GM12878 (cell line): ENCODE measurements at regions not wholly inside any gene's neighbourhood (a gene's known extent, or its start where the extent isn't known, plus 50 kb on each side); places are given as distances from the start of the nearest gene placed in this dataset.

Experiments
- ATAC-seq: fragments of 200-7000 bp; cut with Tn5 transposase; 3 replicates; pipeline ENCODE4 v1.9.1; 2020; ENCODE audit warnings: mild to moderate bottlenecking, moderate library complexity
- BruUV-seq: library from RNA; stranded (reverse); fragments of 400-500 nt; replicated peaks from 2 replicates; lab custom pipeline; 2021; lab: Mats Ljungman, UMichigan
- CTCF ChIA-PET: fragments of 300-600 bp; sonication (Branson Sonifier 250); formaldehyde crosslinking; extraction: SDS; loops from one replicate; lab custom pipeline; 2021; ENCODE audit warnings: inconsistent platforms; lab: Yijun Ruan, JAX
- POLR2A ChIA-PET: fragments of 350-600 bp; formaldehyde crosslinking; extraction: SDS; loops from one replicate; lab custom pipeline; 2021; ENCODE audit warnings: inconsistent platforms; lab: Charles Lee
- RAD21 ChIA-PET: fragments of 300-600 bp; sonication (Branson Sonifier 250); formaldehyde crosslinking; loops from one replicate; lab custom pipeline; 2023; ENCODE audit warnings: antibody characterized with exemption; ENCODE audit not compliant: unreplicated experiment; lab: Charles Lee
- SMC1A ChIA-PET: fragments of 300-600 bp; sonication (Branson Sonifier 250); formaldehyde crosslinking; loops from one replicate; lab custom pipeline; 2023; ENCODE audit not compliant: unreplicated experiment, uncharacterized antibody; lab: Charles Lee
- DNase-seq: peaks from one replicate; pipeline ENCODE4 v3.0.0-alpha.2; 2011; ENCODE audit warnings: low read depth, low spot score
- FAIRE-seq: peaks from 3 replicates; lab custom pipeline; 2011; peaks lifted over from hg19 to GRCh38; lab: Jason Lieb, UNC
- H2AFZ ChIP-seq: 2 replicates; pipeline ENCODE4 v1.6.0; 2011; ENCODE audit warnings: low read depth, low read length, control low read depth; ENCODE audit not compliant: control insufficient read depth
- H3K27ac ChIP-seq: 2 replicates; pipeline ENCODE4 v1.5.1; 2011; ENCODE audit warnings: control low read depth; ENCODE audit not compliant: control insufficient read depth, insufficient read depth
- H3K27me3 ChIP-seq, 2 experiments: replicated peaks in 1 of 2; 2 replicates each; pipeline versions ENCODE4 v1.6.0 to v1.6.1; 2011; ENCODE audit warnings: low read length in 1 of 2; ENCODE audit not compliant: control insufficient read depth in 2 of 2, insufficient read depth in 2 of 2
- H3K36me3 ChIP-seq, 2 experiments: 2 replicates each; pipeline ENCODE4 v1.5.1; 2011; ENCODE audit warnings: low read length in 1 of 2; ENCODE audit not compliant: control insufficient read depth in 2 of 2, insufficient read depth in 2 of 2
- H3K4me1 ChIP-seq: 2 replicates; pipeline ENCODE4 v1.6.1; 2011; ENCODE audit warnings: mild to moderate bottlenecking, low read length, moderate library complexity, mixed read lengths; ENCODE audit not compliant: control insufficient read depth, insufficient read depth
- H3K4me2 ChIP-seq: 2 replicates; pipeline ENCODE4 v1.6.0; 2011; ENCODE audit warnings: control low read depth; ENCODE audit not compliant: control insufficient read depth, insufficient read depth
- H3K4me3 ChIP-seq: fragments of 200-600 bp; sonication (generic); 2 replicates; pipeline ENCODE4 v1.5.1; 2016
- H3K79me2 ChIP-seq: 2 replicates; pipeline ENCODE4 v1.6.0; 2011; ENCODE audit warnings: low read length; ENCODE audit not compliant: control insufficient read depth, insufficient read depth
- H3K9ac ChIP-seq: 2 replicates; pipeline ENCODE4 v1.8.0; 2011; ENCODE audit warnings: low read length, control low read depth, mixed read lengths; ENCODE audit not compliant: control insufficient read depth, insufficient read depth
- H3K9me3 ChIP-seq: replicated peaks from 3 replicates; pipeline ENCODE4 v1.5.1; 2011; ENCODE audit warnings: mild to moderate bottlenecking, low read length; ENCODE audit not compliant: control insufficient read depth, insufficient read depth
- H4K20me1 ChIP-seq: 2 replicates; pipeline ENCODE4 v1.6.0; 2011; ENCODE audit not compliant: control insufficient read depth, insufficient read depth
- ATF7 ChIP-seq: fragments of 450-650 bp; IDR thresholded peaks from 2 replicates; pipeline ENCODE4 v1.6.1; 2016; ENCODE audit warnings: low read depth, mild to moderate bottlenecking
- BRCA1 ChIP-seq: IDR thresholded peaks from 2 replicates; pipeline ENCODE4 v1.6.1; 2011; ENCODE audit warnings: low read depth, low read length, improper control_type of control experiment
- E4F1 ChIP-seq: fragments of 450-650 bp; IDR thresholded peaks from 2 replicates; pipeline ENCODE4 v1.6.1; 2018; ENCODE audit warnings: borderline replicate concordance, mild to moderate bottlenecking; ENCODE audit not compliant: partially characterized antibody
- HDAC6 ChIP-seq: fragments of 200-600 bp; sonication (generic); IDR thresholded peaks from one replicate; pipeline ENCODE4 v1.8.0; 2017; ENCODE audit warnings: antibody characterized with exemption; ENCODE audit not compliant: unreplicated experiment
- NBN ChIP-seq: fragments of 450-650 bp; IDR thresholded peaks from 2 replicates; pipeline ENCODE4 v1.6.1; 2016
- NFXL1 ChIP-seq: fragments of 450-650 bp; IDR thresholded peaks from 2 replicates; pipeline ENCODE4 v1.6.1; 2017; ENCODE audit warnings: antibody characterized with exemption, mild to moderate bottlenecking, borderline replicate concordance
- NFYA ChIP-seq: IDR thresholded peaks from 2 replicates; pipeline ENCODE4 v1.6.1; 2011; ENCODE audit warnings: low read depth, mild to moderate bottlenecking, low read length, improper control_type of control experiment, borderline replicate concordance
- PBX3 ChIP-seq: IDR thresholded peaks from 2 replicates; pipeline ENCODE4 v1.6.1; 2011; ENCODE audit warnings: mild to moderate bottlenecking, low read depth, low read length, moderate library complexity; ENCODE audit not compliant: insufficient replicate concordance
- POU2F2 ChIP-seq: IDR thresholded peaks from 3 replicates; pipeline ENCODE4 v1.6.1; 2011; ENCODE audit warnings: low read depth, mild to moderate bottlenecking, low read length, borderline replicate concordance
- RB1 ChIP-seq: fragments of 450-650 bp; formaldehyde crosslinking; IDR thresholded peaks from 2 replicates; pipeline ENCODE4 v1.6.1; 2017; ENCODE audit warnings: mild to moderate bottlenecking, borderline replicate concordance
- RFX5 ChIP-seq: IDR thresholded peaks from 2 replicates; pipeline ENCODE4 v1.6.1; 2011; ENCODE audit warnings: low read depth, low read length, improper control_type of control experiment
- RUNX3 ChIP-seq: IDR thresholded peaks from 2 replicates; pipeline ENCODE4 v1.6.1; 2012; ENCODE audit warnings: low read length, inconsistent platforms
- SIN3A ChIP-seq: IDR thresholded peaks from 2 replicates; pipeline ENCODE4 v1.6.1; 2012; ENCODE audit warnings: low read depth, low read length, improper control_type of control experiment
- SMARCA5 ChIP-seq: fragments of 450-650 bp; IDR thresholded peaks from 2 replicates; pipeline ENCODE4 v1.6.1; 2017; ENCODE audit warnings: mild to moderate bottlenecking
- SRF ChIP-seq, 2 experiments: IDR thresholded peaks; 2 replicates each; pipeline ENCODE4 v1.6.1; 2011; ENCODE audit warnings: low read depth in 2 of 2, low read length in 2 of 2, mild to moderate bottlenecking in 1 of 2, moderate library complexity in 1 of 2
- STAT3 ChIP-seq: IDR thresholded peaks from 2 replicates; pipeline ENCODE4 v1.6.1; 2011; ENCODE audit warnings: low read depth, low read length, improper control_type of control experiment
- TARDBP ChIP-seq: IDR thresholded peaks from 2 replicates; pipeline ENCODE4 v1.6.1; 2016; ENCODE audit warnings: borderline replicate concordance
- TBL1XR1 ChIP-seq: IDR thresholded peaks from 2 replicates; pipeline ENCODE4 v1.6.1; 2012; ENCODE audit warnings: low read depth, low read length, improper control_type of control experiment
- YBX1 ChIP-seq: fragments of 450-650 bp; IDR thresholded peaks from 2 replicates; pipeline ENCODE4 v1.6.1; 2016; ENCODE audit warnings: antibody characterized with exemption
- WGBS: methylation state at CpG from one replicate; pipeline ENCODE4 v1.1.6; 2016; ENCODE audit warnings: low lambda C conversion rate; ENCODE audit not compliant: insufficient replicate concordance, insufficient coverage; ENCODE audit errors: missing lambda C conversion rate; 5-methylcytosine and 5-hydroxymethylcytosine counted together
- in situ Hi-C: fragments of 300-500 bp; cut with MboI; formaldehyde crosslinking; loops from 9 replicates; pipeline ENCODE4 v1.14.3; 2018; ENCODE audit warnings: mixed read lengths
- intact Hi-C: fragments of 100-400 bp; cut with micrococcal nuclease; formaldehyde crosslinking; loops from one replicate; pipeline ENCODE4 v1.14.2; 2022; ENCODE audit not compliant: unreplicated experiment

- WGBS: 92% methylated on average over 1 of the region's 1 CpG
- no peaks in the 10 kb centered on the region for H3K27me3 ChIP-seq
- H3K4me2 ChIP-seq: no peak overlapping the region
- ChIA-PET RAD21 (interaction anchor here (0.9 to 1.8 kb wide), 8 partner anchors 17 to 257 kb away, joined by 3 to 6 read pairs (median 4); no protein-coding TSS in a partner anchor), CTCF (interaction anchor here (1.2 kb wide), 1 partner anchor 14 kb away, joined by 4 read pairs; no protein-coding TSS in a partner anchor), SMC1A (interaction anchor here (1.0 to 7.5 kb wide), 7 partner anchors 14 to 64 kb away, joined by 3 to 52 read pairs (median 4); no protein-coding TSS in a partner anchor), POLR2A (interaction anchor here (1.2 to 1.8 kb wide), 2 partner anchors 68 to 77 kb away, joined by 3 to 4 read pairs; partner anchors contain the start of gene BTG1)
- peaks cover 5% of the 10 kb centered on the region; the same call in 2 of the 3 replicates for H3K9me3 ChIP-seq
- H4K20me1 ChIP-seq: no peaks in the 10 kb centered on the region
- in situ Hi-C loops: no loop called here
- H3K27ac ChIP-seq: no peak overlapping the region
- TF ChIP-seq BRCA1: no peak
- no peak for TF ChIP-seq RB1
- no peak for TF ChIP-seq NFYA
- TF ChIP-seq ATF7: no peak
- no peak for TF ChIP-seq SMARCA5
- no peak for TF ChIP-seq TARDBP
- TF ChIP-seq HDAC6: no peak
- no peak for TF ChIP-seq RFX5
- no peak for TF ChIP-seq NFXL1
- no peak for TF ChIP-seq TBL1XR1
- TF ChIP-seq E4F1: no peak
- no peak for TF ChIP-seq SIN3A
- TF ChIP-seq YBX1: no peak
- TF ChIP-seq POU2F2: no peak
- TF ChIP-seq PBX3: no peak
- no peak for TF ChIP-seq RUNX3
- TF ChIP-seq NBN: no peak
- no peak for TF ChIP-seq SRF (IDR thresholded peaks at IDR 0.05; ENCODE audit: low read depth in 2 of 2, low read length in 2 of 2)
- no peak for TF ChIP-seq STAT3
- H2AFZ ChIP-seq: no peak overlapping the region
- H3K4me1 ChIP-seq: peaks cover 6% of the 10 kb centered on the region
- no peak overlapping the region for H3K4me3 ChIP-seq
- BruUV-seq: no TSS peak
- ATAC-seq (no peak), FAIRE-seq (no peak), DNase-seq (no peak)
- H3K36me3 ChIP-seq: no peaks in the 10 kb centered on the region
- H3K79me2 ChIP-seq: no peaks in the 10 kb centered on the region; the same call in 1 of the 2 replicates
- intact Hi-C loops: no loop called here
- H3K9ac ChIP-seq: no peak overlapping the region
Measured at GRCh38 chr12:92068459-92068858, 77.2 kb downstream of the BTG1 start.
